ENCODE measurements at regions not wholly inside any gene's neighbourhood (a gene's known extent, or its start where the extent isn't known, plus 50 kb on each side); places are given as distances from the start of the nearest gene placed in this dataset.

DNA sequence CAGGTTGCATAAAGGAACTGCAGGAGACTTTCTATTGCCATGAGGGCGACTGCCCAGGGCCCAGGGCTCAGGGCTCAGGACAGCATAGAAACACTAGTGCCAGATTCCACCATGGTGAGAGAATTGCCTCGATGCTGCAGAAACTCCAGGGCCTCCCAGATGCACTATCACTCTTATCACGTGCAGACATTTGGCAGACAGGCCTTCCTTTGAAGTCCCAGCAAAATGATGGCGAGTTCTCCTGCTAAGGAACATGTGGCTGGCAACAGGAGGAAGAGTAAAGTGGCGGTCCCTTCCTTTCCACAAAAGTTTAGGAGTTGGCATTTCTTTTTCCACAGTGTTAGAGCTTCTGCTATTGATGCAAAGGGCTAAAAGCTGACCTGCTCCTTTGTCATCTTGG is 214.0 kb upstream of the LNX1 start:
- Histone ChIP-seq H3K4me2 (ENCODE audit: extremely low read depth, insufficient read depth, low read length) (no peak overlapping the region), H3K9ac (ENCODE audit: insufficient read depth, low read length) (no peak overlapping the region), H4K20me1 (ENCODE audit: control insufficient read depth, extremely low read depth, insufficient read depth, low read length) (no peaks in the 10 kb centered on the region), H3K9me3 (ENCODE audit: control insufficient read depth, insufficient read depth, low read depth, low read length) (no peaks in the 10 kb centered on the region), H2AFZ (ENCODE audit: low read length) (no peak overlapping the region), H3K36me3 (ENCODE audit: control insufficient read depth, insufficient read depth, low read length) (no peaks in the 10 kb centered on the region), H3K79me2 (ENCODE audit: control insufficient read depth, insufficient read depth, low read length) (no peaks in the 10 kb centered on the region), H3K4me1 (ENCODE audit: control insufficient read depth, extremely low read depth, insufficient read depth, low read length) (no peaks in the 10 kb centered on the region), H3K27ac (ENCODE audit: insufficient read depth, low read length) (no peak overlapping the region), H3K4me3 (replicated peaks in 1 of 4; ENCODE audit: control extremely low read depth in 1 of 4, insufficient read depth in 1 of 4, low read depth in 3 of 4, low read length in 4 of 4) (no peak overlapping the region), H3K27me3 (ENCODE audit: control insufficient read depth, insufficient read depth, low read length) (no peaks in the 10 kb centered on the region)
- no peak for DNase-seq (ENCODE audit: low read depth in 2 of 2)
- TF ChIP-seq EZH2 (IDR thresholded peaks at IDR 0.05; ENCODE audit: low read length, missing control alignments): no peak
- TF ChIP-seq CTCF (conservative IDR thresholded peaks at IDR 0.05 in 1 of 2, IDR thresholded peaks at IDR 0.05 in 1 of 2; ENCODE audit: low read depth in 1 of 2, low read length in 2 of 2): no peak

- no peak for DNase-seq (ENCODE audit: low read depth in 2 of 2)
- Histone ChIP-seq H3K79me2 (ENCODE audit: control insufficient read depth, insufficient read depth, low read length) (no peaks in the 10 kb centered on the region), H3K4me1 (ENCODE audit: control insufficient read depth, extremely low read depth, insufficient read depth, low read length) (no peaks in the 10 kb centered on the region)
Observed at GRCh38 chr4:53804719-53805118, 213.4 kb upstream of the LNX1 start.

DNA sequence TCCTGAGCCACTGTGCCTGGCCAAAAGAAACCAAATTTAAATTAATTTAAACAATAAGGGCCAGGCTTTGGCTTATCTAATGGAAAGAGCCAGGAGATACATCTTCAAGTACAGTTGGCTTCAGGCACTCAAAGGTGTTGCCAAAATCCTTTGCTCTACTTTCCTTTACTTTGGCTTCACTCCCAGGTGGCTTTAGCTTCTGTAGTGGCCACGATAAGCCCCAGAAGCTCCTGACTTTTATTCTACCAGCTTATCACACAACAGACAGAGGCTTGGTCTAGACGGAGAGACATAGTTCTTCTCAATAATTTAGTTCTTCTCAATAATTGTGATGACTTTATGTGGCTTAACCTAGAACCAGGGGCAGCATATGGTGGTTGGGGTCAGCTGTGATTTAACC is 211.2 kb upstream of the LNX1 start:
- Histone ChIP-seq H3K27me3 (ENCODE audit: control insufficient read depth, insufficient read depth, low read length) (no peaks in the 10 kb centered on the region), H3K4me2 (ENCODE audit: extremely low read depth, insufficient read depth, low read length) (no peak overlapping the region), H3K27ac (ENCODE audit: insufficient read depth, low read length) (no peak overlapping the region), H3K4me3 (replicated peaks in 1 of 4; ENCODE audit: control extremely low read depth in 1 of 4, insufficient read depth in 1 of 4, low read depth in 3 of 4, low read length in 4 of 4) (no peak overlapping the region), H2AFZ (ENCODE audit: low read length) (no peak overlapping the region), H3K36me3 (ENCODE audit: control insufficient read depth, insufficient read depth, low read length) (no peaks in the 10 kb centered on the region), H3K9me3 (ENCODE audit: control insufficient read depth, insufficient read depth, low read depth, low read length) (no peaks in the 10 kb centered on the region), H3K9ac (ENCODE audit: insufficient read depth, low read length) (no peak overlapping the region), H4K20me1 (ENCODE audit: control insufficient read depth, extremely low read depth, insufficient read depth, low read length) (no peaks in the 10 kb centered on the region), H3K79me2 (ENCODE audit: control insufficient read depth, insufficient read depth, low read length) (no peaks in the 10 kb centered on the region), H3K4me1 (ENCODE audit: control insufficient read depth, extremely low read depth, insufficient read depth, low read length) (no peaks in the 10 kb centered on the region)
- TF ChIP-seq EZH2 (IDR thresholded peaks at IDR 0.05; ENCODE audit: low read length, missing control alignments): no peak
- no peak for TF ChIP-seq CTCF (conservative IDR thresholded peaks at IDR 0.05 in 1 of 2, IDR thresholded peaks at IDR 0.05 in 1 of 2; ENCODE audit: low read depth in 1 of 2, low read length in 2 of 2)
- no peak for DNase-seq (ENCODE audit: low read depth in 2 of 2)

More at GRCh38 chr4:53804719-53805118, 213.4 kb upstream of the LNX1 start:
- Histone ChIP-seq H3K27me3 (ENCODE audit: control insufficient read depth, insufficient read depth, low read length) (no peaks in the 10 kb centered on the region), H3K27ac (ENCODE audit: insufficient read depth, low read length) (no peak overlapping the region), H3K9me3 (ENCODE audit: control insufficient read depth, insufficient read depth, low read depth, low read length) (no peaks in the 10 kb centered on the region), H3K4me2 (ENCODE audit: extremely low read depth, insufficient read depth, low read length) (no peak overlapping the region), H2AFZ (ENCODE audit: low read length) (no peak overlapping the region), H3K9ac (ENCODE audit: insufficient read depth, low read length) (no peak overlapping the region), H3K36me3 (ENCODE audit: control insufficient read depth, insufficient read depth, low read length) (no peaks in the 10 kb centered on the region), H4K20me1 (ENCODE audit: control insufficient read depth, extremely low read depth, insufficient read depth, low read length) (no peaks in the 10 kb centered on the region), H3K4me3 (replicated peaks in 1 of 4; ENCODE audit: control extremely low read depth in 1 of 4, insufficient read depth in 1 of 4, low read depth in 3 of 4, low read length in 4 of 4) (no peak overlapping the region)
- TF ChIP-seq EZH2 (IDR thresholded peaks at IDR 0.05; ENCODE audit: low read length, missing control alignments) (no peak), CTCF (conservative IDR thresholded peaks at IDR 0.05 in 1 of 2, IDR thresholded peaks at IDR 0.05 in 1 of 2; ENCODE audit: low read depth in 1 of 2, low read length in 2 of 2) (peak in 1 of 2 donors; percentile 28)
